HCT116 (cell line): ENCODE measurements at regions not wholly inside any gene's neighbourhood (a gene's known extent, or its start where the extent isn't known, plus 50 kb on each side); places are given as distances from the start of the nearest gene placed in this dataset.

ENCODE experiments used
- ATAC-seq: fragments of 200-7000 bp; cut with Tn5 transposase; 2 replicates; pipeline ENCODE4 v1.9.1; 2020; ENCODE audit warnings: mild to moderate bottlenecking, moderate library complexity
- BruUV-seq: library from RNA; stranded (reverse); fragments of 400-500 nt; replicated peaks from 2 replicates; lab custom pipeline; 2021; lab: Mats Ljungman, UMichigan
- CTCF ChIA-PET: fragments of 300-600 bp; sonication (Branson Sonifier 250); formaldehyde crosslinking; loops from one replicate; lab custom pipeline; 2021; ENCODE audit warnings: antibody characterized with exemption; lab: Charles Lee
- POLR2A ChIA-PET: fragments of 300-600, 350-600 bp; sonication (Branson Sonifier 250); formaldehyde crosslinking; loops from one replicate; lab custom pipeline; 2021; ENCODE audit warnings: antibody characterized with exemption; lab: Charles Lee
- RAD21 ChIA-PET, 2 experiments: fragments of 300-600 bp; sonication (Branson Sonifier 250); formaldehyde crosslinking; loops; one replicate each; lab custom pipeline; 2023; ENCODE audit warnings: low total read pairs in 2 of 2; ENCODE audit not compliant: uncharacterized antibody in 2 of 2, unreplicated experiment in 2 of 2, low non-redundant PET in 1 of 2; lab: Charles Lee
- DNase-seq: peaks from one replicate; pipeline ENCODE4 v3.0.0-alpha.2; 2010; ENCODE audit warnings: low read depth, low spot score
- H2AFZ ChIP-seq: fragments of 200-600 bp; shearing (Covaris generic), sonication (generic); 2 replicates; pipeline ENCODE4 v1.6.1; 2017; ENCODE audit warnings: low read depth, mixed run types, mixed read lengths, antibody characterized with exemption, low read length; ENCODE audit not compliant: poor library complexity, severe bottlenecking
- H3K27ac ChIP-seq: 2 replicates; pipeline ENCODE4 v1.5.1; 2012; ENCODE audit warnings: low read depth, low read length
- H3K27me3 ChIP-seq: fragments of 200-600 bp; sonication (generic); 2 replicates; pipeline ENCODE4 v1.6.1; 2016; ENCODE audit warnings: mixed run types, low read length, mixed read lengths; ENCODE audit not compliant: insufficient read depth
- H3K36me3 ChIP-seq, 2 experiments: fragments of 200-500 bp in 1 of 2; fragments of 200-600 bp in 1 of 2; sonication (Bioruptor generic) in 1 of 2; sonication (generic) in 1 of 2; 2 replicates each; pipeline versions ENCODE4 v1.5.1 to v1.6.1; 2014 to 2016; ENCODE audit warnings: low read length in 2 of 2, inconsistent platforms in 1 of 2, mixed read lengths in 1 of 2, mixed run types in 1 of 2; ENCODE audit not compliant: insufficient read depth in 2 of 2, control insufficient read depth in 1 of 2
- H3K4me1 ChIP-seq, 2 experiments: fragments of 200-600 bp in 1 of 2; sonication (generic) in 1 of 2; 2 replicates each; pipeline versions ENCODE4 v1.5.1 to v1.6.1; 2012 to 2017; ENCODE audit warnings: low read length in 2 of 2, inconsistent platforms in 1 of 2, mild to moderate bottlenecking in 1 of 2, mixed read lengths in 1 of 2, mixed run types in 1 of 2, moderate library complexity in 1 of 2; ENCODE audit not compliant: insufficient read depth in 2 of 2, control insufficient read depth in 1 of 2
- H3K4me2 ChIP-seq: fragments of 200-600 bp; sonication (generic); 2 replicates; pipeline ENCODE4 v1.6.1; 2017; ENCODE audit warnings: mixed run types, low read length, mixed read lengths
- H3K4me3 ChIP-seq, 2 experiments: fragments of 200-600 bp in 1 of 2; sonication (generic) in 1 of 2; replicated peaks in 1 of 2; 2 replicates each; pipeline ENCODE4 v1.5.1; 2011 to 2016; ENCODE audit warnings: low read length in 2 of 2, control low read depth in 1 of 2, low read depth in 1 of 2, mild to moderate bottlenecking in 1 of 2, mixed read lengths in 1 of 2, mixed run types in 1 of 2
- H3K79me2 ChIP-seq: fragments of 200-600 bp; sonication (generic); 2 replicates; pipeline ENCODE4 v1.6.1; 2017; ENCODE audit warnings: mild to moderate bottlenecking, mixed run types, low read length, moderate library complexity, mixed read lengths; ENCODE audit not compliant: insufficient read depth
- H3K9ac ChIP-seq: fragments of 200-600 bp; sonication (generic); 2 replicates; pipeline ENCODE4 v1.6.1; 2016; ENCODE audit warnings: low read length, mixed read lengths
- H3K9me2 ChIP-seq: fragments of 200-600 bp; sonication (generic), shearing (Covaris generic); 2 replicates; pipeline ENCODE4 v1.6.1; 2017; ENCODE audit warnings: mixed run types, mild to moderate bottlenecking, moderate library complexity; ENCODE audit not compliant: insufficient read depth
- H3K9me3 ChIP-seq, 2 experiments: fragments of 200-500 bp in 1 of 2; fragments of 200-600 bp in 1 of 2; sonication (Bioruptor generic) in 1 of 2; sonication (generic) in 1 of 2; 2 replicates each; pipeline ENCODE4 v1.6.1; 2014 to 2017; ENCODE audit warnings: low read length in 2 of 2, mixed read lengths in 2 of 2, inconsistent platforms in 1 of 2, low read depth in 1 of 2, mild to moderate bottlenecking in 1 of 2, mixed run types in 1 of 2, moderate library complexity in 1 of 2; ENCODE audit not compliant: control insufficient read depth in 1 of 2, insufficient read depth in 1 of 2
- H4K20me1 ChIP-seq: fragments of 200-600 bp; sonication (generic), shearing (Covaris generic); 2 replicates; pipeline ENCODE4 v1.6.1; 2017; ENCODE audit warnings: mixed run types, mild to moderate bottlenecking, moderate library complexity; ENCODE audit not compliant: insufficient read depth
- CBX3 ChIP-seq: IDR thresholded peaks from 2 replicates; pipeline ENCODE4 v1.6.1; 2012; ENCODE audit warnings: low read depth
- CEBPB ChIP-seq: IDR thresholded peaks from 2 replicates; pipeline ENCODE4 v1.6.1; 2012; ENCODE audit warnings: low read depth
- EGR1 ChIP-seq: IDR thresholded peaks from 2 replicates; pipeline ENCODE4 v1.6.1; 2012; ENCODE audit warnings: low read depth
- EZH2 ChIP-seq: fragments of 200-600 bp; sonication (generic); IDR thresholded peaks from 2 replicates; pipeline ENCODE4 v1.6.1; 2017; ENCODE audit warnings: antibody characterized with exemption, mixed run types
- EZH2phosphoT487 ChIP-seq: fragments of 200-600 bp; IDR thresholded peaks from 2 replicates; pipeline ENCODE4 v1.6.1; 2018; ENCODE audit warnings: antibody characterized with exemption, borderline replicate concordance
- FOSL1 ChIP-seq: IDR thresholded peaks from 2 replicates; pipeline ENCODE4 v1.6.1; 2012; ENCODE audit warnings: low read depth
- JUND ChIP-seq: IDR thresholded peaks from 2 replicates; pipeline ENCODE4 v1.6.1; 2012
- POLR2A ChIP-seq: IDR thresholded peaks from 2 replicates; pipeline ENCODE4 v1.7.0; 2011; ENCODE audit warnings: borderline replicate concordance; ENCODE audit not compliant: insufficient read depth, insufficient read length; ENCODE audit errors: extremely low read depth
- RAD21 ChIP-seq: IDR thresholded peaks from 2 replicates; pipeline ENCODE4 v1.6.1; 2012; ENCODE audit warnings: low read depth, mild to moderate bottlenecking
- SRF ChIP-seq: IDR thresholded peaks from 2 replicates; pipeline ENCODE4 v1.6.1; 2012; ENCODE audit warnings: low read depth
- TCF7L2 ChIP-seq: IDR thresholded peaks from 2 replicates; pipeline ENCODE4 v1.7.0; 2011; ENCODE audit warnings: borderline replicate concordance, inconsistent platforms; ENCODE audit not compliant: insufficient read depth, insufficient read length; ENCODE audit errors: extremely low read depth
- YY1 ChIP-seq: IDR thresholded peaks from 2 replicates; pipeline ENCODE4 v1.6.1; 2011; ENCODE audit warnings: low read length, low read depth, moderate library complexity, mild to moderate bottlenecking; ENCODE audit not compliant: insufficient replicate concordance; ENCODE audit errors: extremely low read depth
- intact Hi-C: fragments of 100-400 bp; cut with micrococcal nuclease; formaldehyde crosslinking; loops from 2 replicates; pipeline ENCODE4 v1.10.0; 2022
- TF ChIP-seq, protein P1 (sequence below): IDR thresholded peaks from 2 replicates; pipeline ENCODE4 v1.6.1; 2011; ENCODE audit warnings: mild to moderate bottlenecking, low read length, moderate library complexity; ENCODE audit not compliant: insufficient replicate concordance; ENCODE audit errors: extremely low read depth
- TF ChIP-seq, protein P2 (sequence below): IDR thresholded peaks from 2 replicates; pipeline ENCODE4 v1.6.1; 2012
- TF ChIP-seq, protein P3 (sequence below), 3 experiments: fragments of 200-600 bp in 1 of 3; sonication (generic) in 1 of 3; IDR thresholded peaks in 2 of 3; conservative IDR thresholded peaks in 1 of 3; 2 replicates each; pipeline ENCODE4 v1.5.1; 2012 to 2017; ENCODE audit warnings: low read depth in 2 of 3, low read length in 2 of 3, antibody characterized with exemption in 1 of 3, borderline replicate concordance in 1 of 3, control low read depth in 1 of 3, mild to moderate bottlenecking in 1 of 3, mixed read lengths in 1 of 3, mixed run types in 1 of 3, moderate library complexity in 1 of 3; ENCODE audit not compliant: insufficient read depth in 1 of 3

DNA sequence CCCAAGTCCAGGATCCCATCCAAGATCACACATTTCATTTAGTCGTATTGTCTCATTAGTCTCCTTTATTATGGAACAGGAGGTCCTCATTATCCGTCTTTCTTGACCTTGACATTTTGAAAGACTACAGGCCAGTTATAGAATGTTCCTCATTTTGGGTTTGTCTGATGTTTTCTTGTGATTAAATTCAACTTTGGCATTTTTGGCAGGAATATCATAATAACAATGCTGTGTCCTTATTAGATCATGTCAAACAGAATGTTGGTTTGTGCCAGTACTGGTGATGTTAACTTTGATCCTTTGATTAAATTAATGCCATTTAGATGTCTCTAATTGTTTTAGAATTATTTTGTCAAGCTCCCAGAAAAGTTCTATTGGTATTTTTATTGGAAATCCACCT, 106.5 kb upstream of the FRY start:
- Histone ChIP-seq H2AFZ (no peak overlapping the region), H3K4me1 (no peaks in the 10 kb centered on the region), H3K79me2 (no peaks in the 10 kb centered on the region), H3K36me3 (no peaks in the 10 kb centered on the region), H3K9me3 (no peaks in the 10 kb centered on the region), H3K9ac (no peak overlapping the region), H3K27me3 (no peaks in the 10 kb centered on the region), H3K4me2 (no peak overlapping the region), H3K9me2 (no peaks in the 10 kb centered on the region), H3K27ac (no peak overlapping the region), H4K20me1 (no peaks in the 10 kb centered on the region), H3K4me3 (no peak overlapping the region)
- TF ChIP-seq JUND (no peak), EZH2 (no peak), CBX3 (no peak)
- intact Hi-C loops = no loop called here
- no TSS peak for BruUV-seq
- ChIA-PET RAD21 (no interaction called here), POLR2A (no interaction called here), CTCF (no interaction called here)
- ATAC-seq = no peak
- DNase-seq = no peak

DNA sequence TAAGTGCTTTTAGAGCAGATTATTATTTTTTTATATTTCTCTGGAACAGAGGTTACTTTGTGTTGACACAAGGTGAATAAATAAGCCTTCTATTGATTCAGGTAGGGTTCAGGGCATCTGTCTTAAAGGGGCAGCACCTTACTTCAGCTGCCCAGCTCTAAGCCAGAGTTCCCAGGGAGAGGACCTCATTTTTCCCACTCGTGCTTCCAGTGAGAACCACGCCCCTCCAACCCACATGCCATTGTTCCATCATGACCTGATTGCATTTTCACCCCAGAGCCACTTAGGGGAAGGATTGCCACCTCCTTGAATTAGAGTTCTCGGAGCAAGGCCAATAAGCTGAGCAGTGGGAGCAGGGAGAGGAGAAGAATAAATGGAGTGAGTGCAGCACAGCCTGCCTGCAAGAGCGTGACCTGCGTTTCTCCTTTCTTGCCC, 104.3 kb upstream of the FRY start:
- H3K9ac ChIP-seq = no peak overlapping the region
- TF ChIP-seq YY1 (no peak), POLR2A (no peak), FOSL1 (no peak), SRF (no peak), RAD21 (no peak), JUND (no peak), TCF7L2 (no peak), EZH2phosphoT487 (no peak), EGR1 (no peak), CEBPB (no peak)
- TF ChIP-seq, protein P1, sequence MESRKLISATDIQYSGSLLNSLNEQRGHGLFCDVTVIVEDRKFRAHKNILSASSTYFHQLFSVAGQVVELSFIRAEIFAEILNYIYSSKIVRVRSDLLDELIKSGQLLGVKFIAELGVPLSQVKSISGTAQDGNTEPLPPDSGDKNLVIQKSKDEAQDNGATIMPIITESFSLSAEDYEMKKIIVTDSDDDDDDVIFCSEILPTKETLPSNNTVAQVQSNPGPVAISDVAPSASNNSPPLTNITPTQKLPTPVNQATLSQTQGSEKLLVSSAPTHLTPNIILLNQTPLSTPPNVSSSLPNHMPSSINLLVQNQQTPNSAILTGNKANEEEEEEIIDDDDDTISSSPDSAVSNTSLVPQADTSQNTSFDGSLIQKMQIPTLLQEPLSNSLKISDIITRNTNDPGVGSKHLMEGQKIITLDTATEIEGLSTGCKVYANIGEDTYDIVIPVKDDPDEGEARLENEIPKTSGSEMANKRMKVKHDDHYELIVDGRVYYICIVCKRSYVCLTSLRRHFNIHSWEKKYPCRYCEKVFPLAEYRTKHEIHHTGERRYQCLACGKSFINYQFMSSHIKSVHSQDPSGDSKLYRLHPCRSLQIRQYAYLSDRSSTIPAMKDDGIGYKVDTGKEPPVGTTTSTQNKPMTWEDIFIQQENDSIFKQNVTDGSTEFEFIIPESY = no peak
- TF ChIP-seq, protein P2, sequence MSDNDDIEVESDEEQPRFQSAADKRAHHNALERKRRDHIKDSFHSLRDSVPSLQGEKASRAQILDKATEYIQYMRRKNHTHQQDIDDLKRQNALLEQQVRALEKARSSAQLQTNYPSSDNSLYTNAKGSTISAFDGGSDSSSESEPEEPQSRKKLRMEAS = no peak
- TF ChIP-seq, protein P3, sequence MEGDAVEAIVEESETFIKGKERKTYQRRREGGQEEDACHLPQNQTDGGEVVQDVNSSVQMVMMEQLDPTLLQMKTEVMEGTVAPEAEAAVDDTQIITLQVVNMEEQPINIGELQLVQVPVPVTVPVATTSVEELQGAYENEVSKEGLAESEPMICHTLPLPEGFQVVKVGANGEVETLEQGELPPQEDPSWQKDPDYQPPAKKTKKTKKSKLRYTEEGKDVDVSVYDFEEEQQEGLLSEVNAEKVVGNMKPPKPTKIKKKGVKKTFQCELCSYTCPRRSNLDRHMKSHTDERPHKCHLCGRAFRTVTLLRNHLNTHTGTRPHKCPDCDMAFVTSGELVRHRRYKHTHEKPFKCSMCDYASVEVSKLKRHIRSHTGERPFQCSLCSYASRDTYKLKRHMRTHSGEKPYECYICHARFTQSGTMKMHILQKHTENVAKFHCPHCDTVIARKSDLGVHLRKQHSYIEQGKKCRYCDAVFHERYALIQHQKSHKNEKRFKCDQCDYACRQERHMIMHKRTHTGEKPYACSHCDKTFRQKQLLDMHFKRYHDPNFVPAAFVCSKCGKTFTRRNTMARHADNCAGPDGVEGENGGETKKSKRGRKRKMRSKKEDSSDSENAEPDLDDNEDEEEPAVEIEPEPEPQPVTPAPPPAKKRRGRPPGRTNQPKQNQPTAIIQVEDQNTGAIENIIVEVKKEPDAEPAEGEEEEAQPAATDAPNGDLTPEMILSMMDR (IDR thresholded peaks at IDR 0.05 in 2 of 3, conservative IDR thresholded peaks at IDR 0.05 in 1 of 3; ENCODE audit: borderline replicate concordance in 1 of 3, insufficient read depth in 1 of 3, low read depth in 2 of 3, low read length in 2 of 3) = no peak
- DNase-seq = no peak
- RAD21 ChIA-PET = interaction anchor here in 1 of 2 experiments (0.5 kb wide), 1 partner anchor 1617 kb away, joined by 3 read pairs; no protein-coding TSS in a partner anchor
- CTCF ChIA-PET = interaction anchor here (1.8 kb wide), 1 partner anchor 17 kb away, joined by 14 read pairs; no protein-coding TSS in a partner anchor
- no peak overlapping the region for H3K4me3 ChIP-seq
- BruUV-seq = no TSS peak
- no peak for ATAC-seq
- intact Hi-C loops = no loop called here
- H3K9me3 ChIP-seq = no peaks in the 10 kb centered on the region
- no peaks in the 10 kb centered on the region for H3K9me2 ChIP-seq
- H3K36me3 ChIP-seq = no peaks in the 10 kb centered on the region
- no peak overlapping the region for H3K27ac ChIP-seq
- no peak overlapping the region for H2AFZ ChIP-seq
- H4K20me1 ChIP-seq = no peaks in the 10 kb centered on the region
- peaks cover 0 to 7% of the 10 kb centered on the region in 2 experiments; a peak in 2 of 4 replicates for H3K4me1 ChIP-seq
- no peaks in the 10 kb centered on the region for H3K79me2 ChIP-seq
- no peaks in the 10 kb centered on the region for H3K27me3 ChIP-seq
- no peak overlapping the region for H3K4me2 ChIP-seq
- POLR2A ChIA-PET = no interaction called here
